H9 (cell line): ENCODE measurements at regions not wholly inside any gene's neighbourhood (a gene's known extent, or its start where the extent isn't known, plus 50 kb on each side); places are given as distances from the start of the nearest gene placed in this dataset.

ENCODE experiments used
- DNase-seq: peaks from one replicate; pipeline ENCODE4 v3.0.0-alpha.2; 2017
- H2AFZ ChIP-seq: one replicate; pipeline ENCODE4 v1.6.1; 2013; ENCODE audit warnings: mild to moderate bottlenecking, low read length, control low read depth, moderate library complexity
- H2AK5ac ChIP-seq: 2 replicates; pipeline ENCODE4 v1.6.1; 2013; ENCODE audit warnings: low read length, control low read depth, mixed read lengths; ENCODE audit not compliant: insufficient read length
- H2BK120ac ChIP-seq: one replicate; pipeline ENCODE4 v1.6.1; 2013; ENCODE audit warnings: low read depth, mild to moderate bottlenecking, low read length, control low read depth, inconsistent platforms; ENCODE audit not compliant: poor library complexity, severe bottlenecking
- H2BK12ac ChIP-seq: 2 replicates; pipeline ENCODE4 v1.6.1; 2013; ENCODE audit warnings: low read length, control low read depth, mixed read lengths, low read depth; ENCODE audit not compliant: insufficient read length
- H2BK15ac ChIP-seq: 2 replicates; pipeline ENCODE4 v1.6.1; 2013; ENCODE audit warnings: low read depth, low read length, control low read depth
- H2BK20ac ChIP-seq: one replicate; pipeline ENCODE4 v1.6.1; 2013; ENCODE audit warnings: low read depth, mild to moderate bottlenecking, low read length, control low read depth, inconsistent platforms; ENCODE audit not compliant: poor library complexity, severe bottlenecking
- H2BK5ac ChIP-seq: 2 replicates; pipeline ENCODE4 v1.6.1; 2013; ENCODE audit warnings: low read length, control low read depth, mixed read lengths; ENCODE audit not compliant: insufficient read length
- H3K14ac ChIP-seq: 2 replicates; pipeline ENCODE4 v1.6.1; 2013; ENCODE audit warnings: low read length, control low read depth; ENCODE audit not compliant: insufficient read depth
- H3K18ac ChIP-seq: 2 replicates; pipeline ENCODE4 v1.6.1; 2013; ENCODE audit warnings: low read depth, mild to moderate bottlenecking, mixed read lengths, low read length, control low read depth; ENCODE audit not compliant: insufficient read length
- H3K23ac ChIP-seq: 2 replicates; pipeline ENCODE4 v1.6.1; 2013; ENCODE audit warnings: low read length, control low read depth, mixed read lengths, low read depth; ENCODE audit not compliant: insufficient read length
- H3K23me2 ChIP-seq: 2 replicates; pipeline ENCODE4 v1.6.1; 2013; ENCODE audit warnings: low read depth, mild to moderate bottlenecking, mixed read lengths, low read length, control low read depth; ENCODE audit not compliant: insufficient read length, poor library complexity, severe bottlenecking
- H3K27ac ChIP-seq: 2 replicates; pipeline ENCODE4 v1.5.1; 2013; ENCODE audit warnings: low read length, control low read depth, mixed read lengths, low read depth; ENCODE audit not compliant: insufficient read length
- H3K27me3 ChIP-seq: 2 replicates; pipeline ENCODE4 v1.6.1; 2013; ENCODE audit warnings: low read length, control low read depth, inconsistent platforms; ENCODE audit not compliant: insufficient read depth
- H3K4ac ChIP-seq: 2 replicates; pipeline ENCODE4 v1.6.1; 2013; ENCODE audit warnings: low read depth, mild to moderate bottlenecking, control low read depth, inconsistent platforms, low read length, moderate library complexity
- H3K4me1 ChIP-seq: 2 replicates; pipeline ENCODE4 v1.6.1; 2013; ENCODE audit warnings: low read length, control low read depth, inconsistent platforms; ENCODE audit not compliant: insufficient read depth
- H3K4me2 ChIP-seq: 2 replicates; pipeline ENCODE4 v1.6.1; 2013; ENCODE audit warnings: low read length, control low read depth, mixed read lengths; ENCODE audit not compliant: insufficient read length, insufficient read depth
- H3K56ac ChIP-seq: 2 replicates; pipeline ENCODE4 v1.6.1; 2013; ENCODE audit warnings: low read depth, mild to moderate bottlenecking, mixed read lengths, low read length, control low read depth; ENCODE audit not compliant: insufficient read length
- H3K79me1 ChIP-seq: 2 replicates; pipeline ENCODE4 v1.6.1; 2013; ENCODE audit warnings: low read depth, mild to moderate bottlenecking, moderate library complexity, low read length, control low read depth, inconsistent platforms; ENCODE audit not compliant: insufficient read depth, poor library complexity, severe bottlenecking
- H3K79me2 ChIP-seq: 2 replicates; pipeline ENCODE4 v1.6.1; 2013; ENCODE audit warnings: low read length, control low read depth, inconsistent platforms; ENCODE audit not compliant: insufficient read depth
- H3K9ac ChIP-seq: 2 replicates; pipeline ENCODE4 v1.6.1; 2013; ENCODE audit warnings: low read length, control low read depth, mixed read lengths; ENCODE audit not compliant: insufficient read length; ENCODE audit errors: extremely low read depth
- H3K9me3 ChIP-seq: one replicate; pipeline ENCODE4 v1.6.1; 2013; ENCODE audit warnings: low read depth, low read length, inconsistent platforms; ENCODE audit not compliant: control insufficient read depth
- H3T11ph ChIP-seq: one replicate; pipeline ENCODE4 v1.6.1; 2013; ENCODE audit warnings: mild to moderate bottlenecking, low read length, control low read depth, inconsistent platforms
- H4K20me1 ChIP-seq: one replicate; pipeline ENCODE4 v1.6.1; 2013; ENCODE audit not compliant: control insufficient read depth, insufficient read length, insufficient read depth
- H4K5ac ChIP-seq: 2 replicates; pipeline ENCODE4 v1.6.1; 2013; ENCODE audit warnings: low read depth, mild to moderate bottlenecking, mixed read lengths, low read length, control low read depth; ENCODE audit not compliant: insufficient read length
- H4K8ac ChIP-seq: replicated peaks from 2 replicates; pipeline ENCODE4 v1.6.1; 2013; ENCODE audit warnings: low read length, control low read depth, mixed read lengths, low read depth; ENCODE audit not compliant: insufficient read length
- H4K91ac ChIP-seq: 2 replicates; pipeline ENCODE4 v1.6.1; 2013; ENCODE audit warnings: low read depth, mild to moderate bottlenecking, moderate library complexity, mixed read lengths, low read length, control low read depth; ENCODE audit not compliant: insufficient read length
- H3K27ac Mint-ChIP-seq, 3 experiments: 2 replicates in 2 of 3; 3 replicates in 1 of 3; pipeline ENCODE4 v1.8.0; 2020 to 2021; ENCODE audit warnings: mixed read lengths in 3 of 3, mild to moderate bottlenecking in 1 of 3, moderate library complexity in 1 of 3
- H3K27me3 Mint-ChIP-seq: 2 replicates; pipeline ENCODE4 v1.8.0; 2021; ENCODE audit warnings: low read depth, mild to moderate bottlenecking, moderate library complexity, mixed read lengths
- H3K36me3 Mint-ChIP-seq, 3 experiments: 2 replicates in 2 of 3; 3 replicates in 1 of 3; pipeline ENCODE4 v1.8.0; 2020 to 2021; ENCODE audit warnings: low read depth in 3 of 3, mixed read lengths in 3 of 3; ENCODE audit not compliant: insufficient read depth in 1 of 3
- H3K4me1 Mint-ChIP-seq, 2 experiments: 2 replicates each; pipeline ENCODE4 v1.8.0; 2020; ENCODE audit warnings: mixed read lengths in 2 of 2
- H3K4me3 Mint-ChIP-seq, 2 experiments: 2 replicates in 1 of 2; 3 replicates in 1 of 2; pipeline ENCODE4 v1.8.0; 2020 to 2021; ENCODE audit warnings: mild to moderate bottlenecking in 2 of 2, mixed read lengths in 2 of 2, moderate library complexity in 1 of 2
- H3K9me3 Mint-ChIP-seq, 2 experiments: 2 replicates in 1 of 2; 3 replicates in 1 of 2; pipeline ENCODE4 v1.8.0; 2020; ENCODE audit warnings: mild to moderate bottlenecking in 2 of 2, mixed read lengths in 2 of 2, moderate library complexity in 1 of 2
- CTCF ChIP-seq: fragments of 200-600 bp; sonication (generic); conservative IDR thresholded peaks from 3 replicates; pipeline ENCODE4 v1.8.0; 2021; ENCODE audit warnings: antibody characterized with exemption, mild to moderate bottlenecking
- WGBS: extraction: QIAGEN DNeasy Blood & Tissue Kit; methylation state at CpG from one replicate; pipeline ENCODE4 v1.1.7; 2013; ENCODE audit warnings: missing lambda C conversion rate, low lambda C conversion rate, mixed read lengths; ENCODE audit not compliant: insufficient read length; ENCODE audit errors: extremely low coverage; 5-methylcytosine and 5-hydroxymethylcytosine counted together

GRCh38 chr10:24128066-24128730 is 80.7 kb upstream of the KIAA1217 start:
- H3K4me3 Mint-ChIP-seq, result no peak overlapping the region
- Histone ChIP-seq H3K4ac (no peak overlapping the region), H3K18ac (no peak overlapping the region), H3K14ac (no peak overlapping the region), H3K56ac (no peak overlapping the region), H3K23me2 (no peaks in the 10 kb centered on the region), H3K23ac (no peak overlapping the region), H3K4me1 (no peaks in the 10 kb centered on the region), H3K9ac (no peak overlapping the region), H4K8ac (no peak overlapping the region), H4K91ac (no peak overlapping the region), H3K9me3 (no peaks in the 10 kb centered on the region), H2BK5ac (no peak overlapping the region), H2AFZ (no peak overlapping the region), H2AK5ac (no peak overlapping the region), H4K5ac (no peak overlapping the region), H2BK120ac (no peak overlapping the region), H2BK20ac (no peak overlapping the region), H2BK12ac (no peak overlapping the region), H3K79me1 (no peaks in the 10 kb centered on the region), H3T11ph (no peak overlapping the region), H3K4me2 (no peak overlapping the region), H2BK15ac (no peak overlapping the region), H4K20me1 (no peaks in the 10 kb centered on the region), H3K27ac (no peak overlapping the region), H3K27me3 (no peaks in the 10 kb centered on the region), H3K79me2 (no peaks in the 10 kb centered on the region)
- no CpG with 5 or more reads among the region's 9 CpGs for WGBS
- H3K4me1 Mint-ChIP-seq, result peaks cover 9 to 11% of the 10 kb centered on the region in 2 experiments
- no peaks in the 10 kb centered on the region for H3K36me3 Mint-ChIP-seq
- no peak for DNase-seq
- no peak for TF ChIP-seq CTCF
- no peaks in the 10 kb centered on the region for H3K9me3 Mint-ChIP-seq
- H3K27me3 Mint-ChIP-seq, result no peaks in the 10 kb centered on the region
- no peak overlapping the region; a peak in 1 of 7 replicates for H3K27ac Mint-ChIP-seq
